ENCODE measurements at regions not wholly inside any gene's neighbourhood (a gene's known extent, or its start where the extent isn't known, plus 50 kb on each side); places are given as distances from the start of the nearest gene placed in this dataset.

DNA sequence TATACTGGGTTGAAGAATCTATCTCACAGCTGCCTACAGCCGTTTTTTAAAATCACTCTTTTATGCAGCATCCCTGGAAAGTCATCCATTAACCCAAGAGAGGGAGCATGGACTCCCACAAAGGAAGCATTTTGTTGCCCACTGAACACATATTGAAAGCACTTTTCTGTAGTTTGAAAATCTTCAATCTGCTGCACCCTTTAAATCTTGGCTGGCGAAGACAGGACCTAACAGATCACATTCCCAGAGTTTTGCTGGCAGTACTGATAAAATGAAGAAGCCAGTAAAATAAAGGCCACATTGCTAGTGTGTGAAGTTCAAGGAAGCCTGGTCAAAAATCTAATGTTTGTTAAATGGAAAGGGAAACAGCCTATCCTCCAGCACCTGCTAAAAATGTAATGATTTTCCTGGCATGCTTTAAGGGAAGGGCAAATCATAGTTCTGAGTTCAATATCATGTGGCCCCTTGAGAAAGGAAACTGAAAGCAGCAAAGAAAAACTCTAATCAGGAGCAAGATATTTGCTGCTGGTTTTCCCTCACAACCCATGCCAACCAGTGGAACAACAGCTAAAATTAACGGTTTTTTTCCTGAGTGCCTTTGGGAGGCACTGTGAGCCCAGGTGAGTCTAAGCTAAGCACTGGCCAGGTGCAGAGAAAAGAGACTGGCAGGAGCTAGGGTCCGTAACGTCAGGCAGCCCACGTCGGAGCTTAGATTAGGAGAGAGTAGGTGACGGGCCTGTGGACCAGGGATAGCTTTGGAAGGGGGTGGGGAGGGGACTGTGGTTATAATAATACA is 97.9 kb upstream of the PALS2 start:
- Histone ChIP-seq H3K36me3 (ENCODE audit: control insufficient read depth in 2 of 2, insufficient read depth in 2 of 2, low read length in 1 of 2) (no peaks in the 10 kb centered on the region), H3K4me1 (ENCODE audit: control insufficient read depth, insufficient read depth, low read length) (no peaks in the 10 kb centered on the region), H3K27ac (ENCODE audit: control insufficient read depth, insufficient read depth) (no peak overlapping the region), H3K9me3 (replicated peaks; ENCODE audit: control insufficient read depth, insufficient read depth, low read length) (no peaks in the 10 kb centered on the region), H3K79me2 (ENCODE audit: control insufficient read depth, insufficient read depth, low read length) (no peaks in the 10 kb centered on the region), H3K4me3 (no peak overlapping the region), H3K4me2 (ENCODE audit: control insufficient read depth, insufficient read depth) (no peak overlapping the region), H3K9ac (ENCODE audit: control insufficient read depth, insufficient read depth, low read length) (no peak overlapping the region), H3K27me3 (replicated peaks in 1 of 2; ENCODE audit: control insufficient read depth in 2 of 2, insufficient read depth in 2 of 2, low read length in 1 of 2) (no peaks in the 10 kb centered on the region; a peak in 2 of 4 replicates), H4K20me1 (ENCODE audit: control insufficient read depth, insufficient read depth) (no peaks in the 10 kb centered on the region), H2AFZ (ENCODE audit: control insufficient read depth, low read depth, low read length) (no peak overlapping the region)
- ChIA-PET CTCF (no interaction called here), POLR2A (no interaction called here), RAD21 (ENCODE audit: unreplicated experiment) (no interaction called here), SMC1A (ENCODE audit: uncharacterized antibody, unreplicated experiment) (interaction anchor here (0.9 kb wide), 1 partner anchor 927 kb away, joined by 3 read pairs; no protein-coding TSS in a partner anchor)
- TF ChIP-seq, protein P1, sequence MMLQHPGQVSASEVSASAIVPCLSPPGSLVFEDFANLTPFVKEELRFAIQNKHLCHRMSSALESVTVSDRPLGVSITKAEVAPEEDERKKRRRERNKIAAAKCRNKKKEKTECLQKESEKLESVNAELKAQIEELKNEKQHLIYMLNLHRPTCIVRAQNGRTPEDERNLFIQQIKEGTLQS (IDR thresholded peaks at IDR 0.05; ENCODE audit: borderline replicate concordance, extremely low read depth, low read depth, low read length): no peak
- TF ChIP-seq LARP7 (IDR thresholded peaks at IDR 0.05) (no peak), SUZ12 (IDR thresholded peaks at IDR 0.05; ENCODE audit: unreplicated experiment) (no peak), ZNF274 (IDR thresholded peaks at IDR 0.05; ENCODE audit: insufficient read depth, insufficient read length) (no peak), RCOR1 (conservative IDR thresholded peaks at IDR 0.05; ENCODE audit: low read depth, low read length) (no peak), BACH1 (IDR thresholded peaks at IDR 0.05; ENCODE audit: borderline replicate concordance) (no peak), KLF5 (IDR thresholded peaks at IDR 0.05; ENCODE audit: partially characterized antibody) (no peak), ZZZ3 (IDR thresholded peaks at IDR 0.05; ENCODE audit: control insufficient read depth, insufficient read length, low read depth) (no peak)
- TF ChIP-seq, protein P2, sequence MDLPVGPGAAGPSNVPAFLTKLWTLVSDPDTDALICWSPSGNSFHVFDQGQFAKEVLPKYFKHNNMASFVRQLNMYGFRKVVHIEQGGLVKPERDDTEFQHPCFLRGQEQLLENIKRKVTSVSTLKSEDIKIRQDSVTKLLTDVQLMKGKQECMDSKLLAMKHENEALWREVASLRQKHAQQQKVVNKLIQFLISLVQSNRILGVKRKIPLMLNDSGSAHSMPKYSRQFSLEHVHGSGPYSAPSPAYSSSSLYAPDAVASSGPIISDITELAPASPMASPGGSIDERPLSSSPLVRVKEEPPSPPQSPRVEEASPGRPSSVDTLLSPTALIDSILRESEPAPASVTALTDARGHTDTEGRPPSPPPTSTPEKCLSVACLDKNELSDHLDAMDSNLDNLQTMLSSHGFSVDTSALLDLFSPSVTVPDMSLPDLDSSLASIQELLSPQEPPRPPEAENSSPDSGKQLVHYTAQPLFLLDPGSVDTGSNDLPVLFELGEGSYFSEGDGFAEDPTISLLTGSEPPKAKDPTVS (IDR thresholded peaks at IDR 0.05; ENCODE audit: low read depth, low read length): no peak
- TF ChIP-seq, protein P3, sequence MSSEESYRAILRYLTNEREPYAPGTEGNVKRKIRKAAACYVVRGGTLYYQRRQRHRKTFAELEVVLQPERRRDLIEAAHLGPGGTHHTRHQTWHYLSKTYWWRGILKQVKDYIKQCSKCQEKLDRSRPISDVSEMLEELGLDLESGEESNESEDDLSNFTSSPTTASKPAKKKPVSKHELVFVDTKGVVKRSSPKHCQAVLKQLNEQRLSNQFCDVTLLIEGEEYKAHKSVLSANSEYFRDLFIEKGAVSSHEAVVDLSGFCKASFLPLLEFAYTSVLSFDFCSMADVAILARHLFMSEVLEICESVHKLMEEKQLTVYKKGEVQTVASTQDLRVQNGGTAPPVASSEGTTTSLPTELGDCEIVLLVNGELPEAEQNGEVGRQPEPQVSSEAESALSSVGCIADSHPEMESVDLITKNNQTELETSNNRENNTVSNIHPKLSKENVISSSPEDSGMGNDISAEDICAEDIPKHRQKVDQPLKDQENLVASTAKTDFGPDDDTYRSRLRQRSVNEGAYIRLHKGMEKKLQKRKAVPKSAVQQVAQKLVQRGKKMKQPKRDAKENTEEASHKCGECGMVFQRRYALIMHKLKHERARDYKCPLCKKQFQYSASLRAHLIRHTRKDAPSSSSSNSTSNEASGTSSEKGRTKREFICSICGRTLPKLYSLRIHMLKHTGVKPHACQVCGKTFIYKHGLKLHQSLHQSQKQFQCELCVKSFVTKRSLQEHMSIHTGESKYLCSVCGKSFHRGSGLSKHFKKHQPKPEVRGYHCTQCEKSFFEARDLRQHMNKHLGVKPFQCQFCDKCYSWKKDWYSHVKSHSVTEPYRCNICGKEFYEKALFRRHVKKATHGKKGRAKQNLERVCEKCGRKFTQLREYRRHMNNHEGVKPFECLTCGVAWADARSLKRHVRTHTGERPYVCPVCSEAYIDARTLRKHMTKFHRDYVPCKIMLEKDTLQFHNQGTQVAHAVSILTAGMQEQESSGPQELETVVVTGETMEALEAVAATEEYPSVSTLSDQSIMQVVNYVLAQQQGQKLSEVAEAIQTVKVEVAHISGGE (CRISPR knock-in tag; IDR thresholded peaks at IDR 0.05): no peak
- no TSS peak for BruUV-seq (replicated peaks)
- no peak for ATAC-seq
- intact Hi-C loops (cut with micrococcal nuclease; ENCODE audit: unreplicated experiment) (no loop called here), in situ Hi-C loops (cut with MboI) (no loop called here)
- WGBS (ENCODE audit: insufficient coverage, insufficient replicate concordance, low lambda C conversion rate, missing lambda C conversion rate): 49% methylated on average over 8 of the region's 8 CpGs
- no peak for FAIRE-seq
- DNase-seq (ENCODE audit: low read depth, low spot score): no peak

Data from GM12878 (cell line).